ENCODE measurements at regions not wholly inside any gene's neighbourhood (a gene's known extent, or its start where the extent isn't known, plus 50 kb on each side); places are given as distances from the start of the nearest gene placed in this dataset.

- TF ChIP-seq GATA2 (IDR thresholded peaks at IDR 0.05; ENCODE audit: low read depth, low read length) (no peak), GATA3 (IDR thresholded peaks at IDR 0.05; ENCODE audit: low read depth, low read length) (no peak)
Observed at GRCh38 chr12:41993283-41993682, 151.4 kb downstream of the GXYLT1 start.
